Body of pancreas (tissue), 4 donors: ENCODE measurements at regions not wholly inside any gene's neighbourhood (a gene's known extent, or its start where the extent isn't known, plus 50 kb on each side); places are given as distances from the start of the nearest gene placed in this dataset.
"Not testable (repeated sequence)": the region's sequence is repeated elsewhere in the genome, so short reads cannot be mapped to it uniquely, and the experiment has no call there.

ENCODE experiments used
- POLR2A ChIP-seq, 3 donors: fragments of 450-650 bp; IDR thresholded peaks; one replicate each; pipeline ENCODE4 v1.6.1; 2016; ENCODE audit warnings: antibody characterized with exemption in 3 of 3, mild to moderate bottlenecking in 2 of 3
- TF ChIP-seq, protein P1 (sequence below), 7 experiments: fragments of 450-650 bp in 4 of 7; fragments of 200-600 bp in 3 of 7; sonication (generic) in 3 of 7; IDR thresholded peaks; one replicate each; pipeline ENCODE4 v1.5.1; 2016 to 2019; ENCODE audit warnings: antibody characterized with exemption in 7 of 7

DNA sequence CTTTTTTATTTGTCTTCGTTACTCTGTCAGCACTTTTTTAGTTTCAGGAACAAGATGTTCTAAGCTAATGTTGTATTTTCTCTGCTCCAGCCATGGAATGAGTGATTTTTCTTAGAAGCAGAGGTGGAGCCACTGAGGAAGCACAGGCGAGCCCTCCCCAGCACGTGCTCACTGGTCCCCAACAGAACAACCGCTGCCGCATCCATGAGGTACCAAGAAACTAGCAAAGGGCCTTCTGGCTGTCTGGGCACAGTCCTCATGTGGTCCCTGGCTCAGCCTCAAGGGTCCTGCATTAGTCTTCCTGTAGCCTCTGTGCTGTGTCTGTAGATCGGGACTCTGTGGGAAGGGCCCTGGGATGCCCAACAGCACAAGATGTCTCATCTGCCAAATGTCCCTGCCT is 838.5 kb downstream of the FOXD4L6 start:
- TF ChIP-seq, protein P1, sequence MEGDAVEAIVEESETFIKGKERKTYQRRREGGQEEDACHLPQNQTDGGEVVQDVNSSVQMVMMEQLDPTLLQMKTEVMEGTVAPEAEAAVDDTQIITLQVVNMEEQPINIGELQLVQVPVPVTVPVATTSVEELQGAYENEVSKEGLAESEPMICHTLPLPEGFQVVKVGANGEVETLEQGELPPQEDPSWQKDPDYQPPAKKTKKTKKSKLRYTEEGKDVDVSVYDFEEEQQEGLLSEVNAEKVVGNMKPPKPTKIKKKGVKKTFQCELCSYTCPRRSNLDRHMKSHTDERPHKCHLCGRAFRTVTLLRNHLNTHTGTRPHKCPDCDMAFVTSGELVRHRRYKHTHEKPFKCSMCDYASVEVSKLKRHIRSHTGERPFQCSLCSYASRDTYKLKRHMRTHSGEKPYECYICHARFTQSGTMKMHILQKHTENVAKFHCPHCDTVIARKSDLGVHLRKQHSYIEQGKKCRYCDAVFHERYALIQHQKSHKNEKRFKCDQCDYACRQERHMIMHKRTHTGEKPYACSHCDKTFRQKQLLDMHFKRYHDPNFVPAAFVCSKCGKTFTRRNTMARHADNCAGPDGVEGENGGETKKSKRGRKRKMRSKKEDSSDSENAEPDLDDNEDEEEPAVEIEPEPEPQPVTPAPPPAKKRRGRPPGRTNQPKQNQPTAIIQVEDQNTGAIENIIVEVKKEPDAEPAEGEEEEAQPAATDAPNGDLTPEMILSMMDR (IDR thresholded peaks at IDR 0.05), result not testable (repeated sequence)
- not testable (repeated sequence) for TF ChIP-seq POLR2A (IDR thresholded peaks at IDR 0.05)
